B cell (primary cell): ENCODE measurements at regions not wholly inside any gene's neighbourhood (a gene's known extent, or its start where the extent isn't known, plus 50 kb on each side); places are given as distances from the start of the nearest gene placed in this dataset.

Experiments
- EZH2 ChIP-seq: IDR thresholded peaks from 2 replicates; pipeline ENCODE4 v1.6.1; 2012; ENCODE audit warnings: borderline replicate concordance, low read depth, mild to moderate bottlenecking, moderate library complexity, low read length; ENCODE audit not compliant: insufficient read depth, poor library complexity, severe bottlenecking
- TF ChIP-seq, protein P1 (sequence below): fragments of 200-600 bp; IDR thresholded peaks from one replicate; pipeline ENCODE4 v1.8.0; 2022; ENCODE audit warnings: antibody characterized with exemption, mild to moderate bottlenecking

DNA sequence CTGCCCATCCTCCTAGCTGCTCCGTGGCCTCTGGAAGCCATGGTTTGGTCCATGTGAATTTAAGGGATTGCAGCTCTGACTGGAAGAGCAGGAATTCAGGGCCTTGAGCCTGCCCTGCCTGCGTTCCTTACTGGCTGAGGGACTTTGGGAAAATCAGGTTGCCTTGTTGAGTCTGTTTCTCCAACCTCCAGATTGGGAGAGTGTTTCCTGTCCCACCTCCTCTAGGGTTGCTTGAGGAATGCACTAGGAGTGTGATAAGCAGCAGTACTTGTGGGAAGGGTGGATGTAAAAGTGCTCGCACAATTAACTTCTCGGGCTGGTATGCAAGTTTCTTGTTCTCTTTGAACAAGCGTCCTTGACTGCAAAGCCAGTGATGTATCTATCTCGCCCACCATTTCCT is 84.4 kb upstream of the YWHAQ start:
- TF ChIP-seq, protein P1, sequence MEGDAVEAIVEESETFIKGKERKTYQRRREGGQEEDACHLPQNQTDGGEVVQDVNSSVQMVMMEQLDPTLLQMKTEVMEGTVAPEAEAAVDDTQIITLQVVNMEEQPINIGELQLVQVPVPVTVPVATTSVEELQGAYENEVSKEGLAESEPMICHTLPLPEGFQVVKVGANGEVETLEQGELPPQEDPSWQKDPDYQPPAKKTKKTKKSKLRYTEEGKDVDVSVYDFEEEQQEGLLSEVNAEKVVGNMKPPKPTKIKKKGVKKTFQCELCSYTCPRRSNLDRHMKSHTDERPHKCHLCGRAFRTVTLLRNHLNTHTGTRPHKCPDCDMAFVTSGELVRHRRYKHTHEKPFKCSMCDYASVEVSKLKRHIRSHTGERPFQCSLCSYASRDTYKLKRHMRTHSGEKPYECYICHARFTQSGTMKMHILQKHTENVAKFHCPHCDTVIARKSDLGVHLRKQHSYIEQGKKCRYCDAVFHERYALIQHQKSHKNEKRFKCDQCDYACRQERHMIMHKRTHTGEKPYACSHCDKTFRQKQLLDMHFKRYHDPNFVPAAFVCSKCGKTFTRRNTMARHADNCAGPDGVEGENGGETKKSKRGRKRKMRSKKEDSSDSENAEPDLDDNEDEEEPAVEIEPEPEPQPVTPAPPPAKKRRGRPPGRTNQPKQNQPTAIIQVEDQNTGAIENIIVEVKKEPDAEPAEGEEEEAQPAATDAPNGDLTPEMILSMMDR, result no peak
- TF ChIP-seq EZH2, result no peak
